ENCODE measurements at regions not wholly inside any gene's neighbourhood (a gene's known extent, or its start where the extent isn't known, plus 50 kb on each side); places are given as distances from the start of the nearest gene placed in this dataset.

GRCh38 chr7:156173346-156173745, 361.1 kb upstream of the SHH start:
- H3K27ac ChIP-seq: no peak overlapping the region
- TF ChIP-seq, protein P1, sequence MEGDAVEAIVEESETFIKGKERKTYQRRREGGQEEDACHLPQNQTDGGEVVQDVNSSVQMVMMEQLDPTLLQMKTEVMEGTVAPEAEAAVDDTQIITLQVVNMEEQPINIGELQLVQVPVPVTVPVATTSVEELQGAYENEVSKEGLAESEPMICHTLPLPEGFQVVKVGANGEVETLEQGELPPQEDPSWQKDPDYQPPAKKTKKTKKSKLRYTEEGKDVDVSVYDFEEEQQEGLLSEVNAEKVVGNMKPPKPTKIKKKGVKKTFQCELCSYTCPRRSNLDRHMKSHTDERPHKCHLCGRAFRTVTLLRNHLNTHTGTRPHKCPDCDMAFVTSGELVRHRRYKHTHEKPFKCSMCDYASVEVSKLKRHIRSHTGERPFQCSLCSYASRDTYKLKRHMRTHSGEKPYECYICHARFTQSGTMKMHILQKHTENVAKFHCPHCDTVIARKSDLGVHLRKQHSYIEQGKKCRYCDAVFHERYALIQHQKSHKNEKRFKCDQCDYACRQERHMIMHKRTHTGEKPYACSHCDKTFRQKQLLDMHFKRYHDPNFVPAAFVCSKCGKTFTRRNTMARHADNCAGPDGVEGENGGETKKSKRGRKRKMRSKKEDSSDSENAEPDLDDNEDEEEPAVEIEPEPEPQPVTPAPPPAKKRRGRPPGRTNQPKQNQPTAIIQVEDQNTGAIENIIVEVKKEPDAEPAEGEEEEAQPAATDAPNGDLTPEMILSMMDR (IDR thresholded peaks at IDR 0.05; ENCODE audit: poor library complexity): no peak
- WGBS (ENCODE audit: low lambda C conversion rate, missing lambda C conversion rate): 87% methylated on average over 13 of the region's 13 CpGs

GRCh38 chr7:156172638-156173037, 360.4 kb upstream of the SHH start:
- no peak overlapping the region for H3K4me2 ChIP-seq
- DNase-seq (ENCODE audit: low spot score): no peak
- no peak overlapping the region for H2AFZ ChIP-seq
- no peaks in the 10 kb centered on the region for H3K27me3 ChIP-seq
- no peaks in the 10 kb centered on the region for H3K9me2 ChIP-seq (replicated peaks; ENCODE audit: insufficient read depth)
- no peaks in the 10 kb centered on the region for H3K79me2 ChIP-seq
- no peaks in the 10 kb centered on the region for H3K36me3 ChIP-seq (replicated peaks; ENCODE audit: insufficient read depth, low read depth)
- no peak for TF ChIP-seq EZH2phosphoT487 (IDR thresholded peaks at IDR 0.05; ENCODE audit: low read depth, severe bottlenecking, unreplicated experiment)
- no peak for TF ChIP-seq EZH2 (IDR thresholded peaks at IDR 0.05; ENCODE audit: borderline replicate concordance)
- TF ChIP-seq, protein P1 (IDR thresholded peaks at IDR 0.05; ENCODE audit: poor library complexity): no peak
- H3K9me3 ChIP-seq (ENCODE audit: low read depth): no peaks in the 10 kb centered on the region
- no peaks in the 10 kb centered on the region for H3K4me1 ChIP-seq (ENCODE audit: insufficient read depth)
- no peaks in the 10 kb centered on the region for H4K20me1 ChIP-seq (ENCODE audit: insufficient read depth, poor library complexity, severe bottlenecking)
- WGBS (ENCODE audit: low lambda C conversion rate, missing lambda C conversion rate): 79% methylated on average over 6 of the region's 6 CpGs
- no peak overlapping the region for H3K4me3 ChIP-seq
- H3K27ac ChIP-seq: no peak overlapping the region

More at GRCh38 chr7:156173346-156173745, 361.1 kb upstream of the SHH start:
- no peak overlapping the region for H3K4me3 ChIP-seq
- no peak overlapping the region for H3K4me2 ChIP-seq
- H3K9me2 ChIP-seq (replicated peaks; ENCODE audit: insufficient read depth): no peaks in the 10 kb centered on the region
- H4K20me1 ChIP-seq (ENCODE audit: insufficient read depth, poor library complexity, severe bottlenecking): no peaks in the 10 kb centered on the region
- DNase-seq (ENCODE audit: low spot score): no peak
- no peaks in the 10 kb centered on the region for H3K27me3 ChIP-seq
- no peaks in the 10 kb centered on the region for H3K36me3 ChIP-seq (replicated peaks; ENCODE audit: insufficient read depth, low read depth)
- no peaks in the 10 kb centered on the region for H3K79me2 ChIP-seq
- no peaks in the 10 kb centered on the region for H3K4me1 ChIP-seq (ENCODE audit: insufficient read depth)
- H3K9me3 ChIP-seq (ENCODE audit: low read depth): no peaks in the 10 kb centered on the region
- H2AFZ ChIP-seq: no peak overlapping the region

DNA sequence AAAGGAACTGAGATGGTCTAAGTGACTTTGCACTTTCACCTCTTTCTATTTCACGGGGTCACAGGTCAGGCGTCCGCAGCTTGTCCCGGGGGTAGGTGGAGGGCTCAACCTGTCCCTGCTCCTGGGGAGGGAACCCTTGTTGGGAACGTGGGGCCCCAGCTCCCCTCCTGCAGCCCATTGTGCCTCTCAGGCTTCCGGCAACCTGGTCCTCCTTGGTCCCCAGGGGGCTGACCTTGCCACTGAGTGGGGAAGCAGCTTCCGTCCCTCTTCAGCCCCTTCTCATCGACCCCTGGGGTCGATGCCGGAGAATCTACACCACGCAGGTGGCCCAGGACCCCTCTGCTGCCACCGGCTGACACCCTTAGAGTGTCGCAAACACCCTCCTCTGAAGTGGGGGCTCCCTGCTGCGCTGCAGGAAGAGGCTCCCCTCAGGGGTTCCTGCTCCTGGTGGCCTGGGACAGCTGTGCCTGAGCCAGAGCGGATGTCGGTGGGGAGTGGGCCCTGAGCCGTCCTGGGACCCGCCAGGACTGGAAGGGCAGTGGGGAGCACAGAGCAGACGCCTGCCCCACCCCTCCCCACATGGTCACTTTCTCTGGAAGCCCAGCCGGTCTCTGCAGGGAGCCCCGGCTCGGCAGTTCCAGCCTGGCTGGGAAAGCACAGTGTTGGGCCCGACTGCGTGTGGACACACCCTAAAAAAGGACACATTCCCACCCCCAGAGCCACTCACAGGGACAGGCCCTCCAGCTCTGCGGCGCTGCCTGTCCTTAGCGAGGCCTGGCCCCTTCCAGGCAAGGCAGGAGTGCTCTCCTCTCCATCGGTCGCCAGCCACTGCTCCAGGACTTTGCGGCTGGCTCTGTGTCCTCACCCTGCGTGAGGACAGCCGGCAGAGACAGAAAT, 357.5 kb upstream of the SHH start:
- no peaks in the 10 kb centered on the region for H4K20me1 ChIP-seq (ENCODE audit: insufficient read depth, poor library complexity, severe bottlenecking)
- TF ChIP-seq EZH2phosphoT487 (IDR thresholded peaks at IDR 0.05; ENCODE audit: low read depth, severe bottlenecking, unreplicated experiment) (no peak), EZH2 (IDR thresholded peaks at IDR 0.05; ENCODE audit: borderline replicate concordance) (no peak)
- TF ChIP-seq, protein P1 (IDR thresholded peaks at IDR 0.05; ENCODE audit: poor library complexity): no peak
- no peaks in the 10 kb centered on the region for H3K79me2 ChIP-seq
- no peak overlapping the region for H2AFZ ChIP-seq
- WGBS (ENCODE audit: low lambda C conversion rate, missing lambda C conversion rate): 80% methylated on average over 31 of the region's 32 CpGs
- H3K27ac ChIP-seq: no peak overlapping the region
- H3K9me2 ChIP-seq (replicated peaks; ENCODE audit: insufficient read depth): no peaks in the 10 kb centered on the region
- no peaks in the 10 kb centered on the region for H3K4me1 ChIP-seq (ENCODE audit: insufficient read depth)
- no peak overlapping the region for H3K4me2 ChIP-seq
- H3K9me3 ChIP-seq (ENCODE audit: low read depth): no peaks in the 10 kb centered on the region
- no peak overlapping the region for H3K4me3 ChIP-seq
- H3K36me3 ChIP-seq (replicated peaks; ENCODE audit: insufficient read depth, low read depth): no peaks in the 10 kb centered on the region
- no peaks in the 10 kb centered on the region for H3K27me3 ChIP-seq
- no peak for DNase-seq (ENCODE audit: low spot score)

All from hepatocyte (in vitro differentiated cells).